ENCODE measurements at regions not wholly inside any gene's neighbourhood (a gene's known extent, or its start where the extent isn't known, plus 50 kb on each side); places are given as distances from the start of the nearest gene placed in this dataset.

DNA sequence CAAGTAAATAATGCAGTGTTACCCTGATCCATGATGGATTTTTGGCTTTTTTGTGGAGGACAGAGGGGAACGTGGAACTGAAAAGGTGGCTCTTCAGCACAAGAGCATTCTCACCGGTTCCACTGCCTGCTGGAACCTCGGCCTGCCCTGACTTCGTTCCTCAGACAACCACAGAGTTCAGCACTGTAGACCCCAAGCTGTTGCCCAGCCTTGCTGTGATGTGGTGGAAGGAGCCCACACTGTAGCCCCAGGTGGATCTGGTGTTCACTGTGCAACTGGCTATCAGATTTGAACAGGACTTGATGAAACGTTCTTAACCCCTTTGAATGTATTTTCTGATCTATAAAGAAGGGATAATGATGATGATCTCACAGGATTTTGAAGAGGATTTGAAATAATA lies 293.5 kb downstream of the TRIB2 start:
- Histone ChIP-seq H3K4me1 (ENCODE audit: control insufficient read depth in 5 of 5, insufficient read depth in 5 of 5, low read length in 5 of 5) (peaks cover 0 to 16% (median 5%) of the 10 kb centered on the region in 5 donors), H3K27ac (ENCODE audit: low read depth, low read length) (no peak overlapping the region), H3K9ac (ENCODE audit: low read length in 5 of 5) (no peak overlapping the region), H3K9me3 (ENCODE audit: control insufficient read depth in 5 of 5, low read length in 5 of 5) (no peaks in the 10 kb centered on the region), H3K4me3 (ENCODE audit: low read depth in 1 of 5, low read length in 5 of 5) (no peak overlapping the region), H3K27me3 (ENCODE audit: control insufficient read depth in 5 of 5, insufficient read depth in 4 of 5, low read length in 5 of 5) (peaks cover 0 to 10% (median 3%) of the 10 kb centered on the region in 5 donors), H3K36me3 (ENCODE audit: control insufficient read depth in 5 of 5, insufficient read depth in 5 of 5, low read length in 5 of 5) (no peaks in the 10 kb centered on the region)

DNA sequence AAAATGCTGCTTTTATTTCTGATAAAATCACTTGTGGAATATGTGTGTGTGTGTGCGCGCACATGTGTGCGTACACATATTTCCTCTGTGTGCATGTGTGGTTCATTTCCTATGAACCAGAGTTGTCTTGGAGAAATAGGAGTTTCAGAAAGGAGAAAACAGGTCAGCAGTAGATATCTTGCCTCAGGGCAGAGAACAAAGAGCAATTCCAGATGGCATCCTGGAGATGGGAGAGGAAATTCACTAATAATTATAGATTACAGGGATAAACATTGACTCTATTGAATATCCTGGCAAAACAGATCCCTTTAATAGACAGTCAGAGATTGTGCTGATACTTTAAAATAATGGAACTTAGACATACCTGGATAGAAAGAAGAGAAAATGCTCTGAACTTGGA lies 298.0 kb downstream of the TRIB2 start:
- peaks cover 0 to 4% (median 0%) of the 10 kb centered on the region in 5 donors for H3K27me3 ChIP-seq (ENCODE audit: control insufficient read depth in 5 of 5, insufficient read depth in 4 of 5, low read length in 5 of 5)
- no peak overlapping the region for H3K27ac ChIP-seq (ENCODE audit: low read depth, low read length)
- H3K4me1 ChIP-seq (ENCODE audit: control insufficient read depth in 5 of 5, insufficient read depth in 5 of 5, low read length in 5 of 5) = no peaks in the 10 kb centered on the region
- no peak overlapping the region for H3K9ac ChIP-seq (ENCODE audit: low read length in 5 of 5)
- H3K4me3 ChIP-seq (ENCODE audit: low read depth in 1 of 5, low read length in 5 of 5) = no peak overlapping the region
- H3K36me3 ChIP-seq (ENCODE audit: control insufficient read depth in 5 of 5, insufficient read depth in 5 of 5, low read length in 5 of 5) = no peaks in the 10 kb centered on the region
- no peaks in the 10 kb centered on the region for H3K9me3 ChIP-seq (ENCODE audit: control insufficient read depth in 5 of 5, low read length in 5 of 5)

DNA sequence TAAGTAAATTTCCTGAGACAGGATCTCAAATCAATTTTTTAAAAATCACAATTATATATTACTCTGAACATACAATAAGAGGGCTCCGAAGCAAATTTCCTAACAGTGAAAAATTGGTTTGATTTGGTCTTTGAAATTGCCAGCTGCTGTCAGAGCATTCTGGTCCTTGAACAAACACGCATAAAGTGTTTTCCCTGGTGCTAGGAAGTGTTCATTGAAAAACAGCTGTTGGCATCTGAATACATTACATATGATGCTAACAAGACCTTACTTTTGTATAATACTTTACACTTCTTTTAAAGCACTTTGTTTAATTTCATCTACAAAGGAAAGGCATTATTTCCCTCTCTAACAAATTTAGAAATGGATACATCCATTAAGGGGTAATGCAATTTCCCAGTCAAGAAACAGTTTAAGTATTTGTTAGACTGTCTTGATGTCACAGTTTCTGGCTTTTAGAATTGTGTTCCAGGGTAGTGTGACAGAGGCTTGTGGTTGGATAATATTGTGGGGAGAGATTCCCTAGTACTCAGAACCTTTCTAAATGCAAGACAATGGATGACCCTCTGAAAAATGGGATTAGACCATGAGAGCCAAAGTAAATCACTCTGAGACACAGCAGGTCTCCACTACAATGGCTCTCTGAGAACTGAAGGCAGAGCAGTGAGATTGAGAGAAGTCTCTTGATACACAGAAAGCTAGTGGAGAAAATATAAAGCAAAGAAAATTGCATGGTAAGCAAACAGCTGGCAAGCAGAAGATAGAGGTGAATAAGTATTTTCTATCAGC lies 299.0 kb downstream of the TRIB2 start:
- peaks cover 0 to 4% (median 0%) of the 10 kb centered on the region in 5 donors for H3K27me3 ChIP-seq (ENCODE audit: control insufficient read depth in 5 of 5, insufficient read depth in 4 of 5, low read length in 5 of 5)
- no peaks in the 10 kb centered on the region for H3K9me3 ChIP-seq (ENCODE audit: control insufficient read depth in 5 of 5, low read length in 5 of 5)
- H3K27ac ChIP-seq (ENCODE audit: low read depth, low read length) = no peak overlapping the region
- H3K9ac ChIP-seq (ENCODE audit: low read length in 5 of 5) = no peak overlapping the region
- H3K4me3 ChIP-seq (ENCODE audit: low read depth in 1 of 5, low read length in 5 of 5) = no peak overlapping the region
- no peaks in the 10 kb centered on the region for H3K4me1 ChIP-seq (ENCODE audit: control insufficient read depth in 5 of 5, insufficient read depth in 5 of 5, low read length in 5 of 5)
- no peaks in the 10 kb centered on the region for H3K36me3 ChIP-seq (ENCODE audit: control insufficient read depth in 5 of 5, insufficient read depth in 5 of 5, low read length in 5 of 5)

DNA sequence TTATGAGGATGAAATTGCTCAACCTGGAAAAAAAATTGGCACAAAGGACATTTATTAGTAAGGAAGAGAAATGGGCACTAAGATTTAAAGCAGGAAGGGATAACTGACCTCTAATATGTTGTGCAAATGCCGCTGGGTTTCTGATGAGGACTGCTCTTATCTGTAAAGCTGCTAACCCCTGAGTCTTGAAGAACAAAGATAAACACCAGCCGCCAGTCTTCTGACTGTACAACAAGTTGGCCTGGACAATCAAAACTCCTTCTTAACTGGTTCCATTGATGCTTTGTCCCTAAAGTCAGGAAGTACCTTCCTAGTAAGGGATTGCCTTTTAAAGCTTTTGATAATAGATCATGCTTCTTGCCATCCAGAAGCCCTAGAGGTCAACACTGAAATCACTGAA lies 301.8 kb downstream of the TRIB2 start:
- Histone ChIP-seq H3K36me3 (ENCODE audit: control insufficient read depth in 5 of 5, insufficient read depth in 5 of 5, low read length in 5 of 5) (no peaks in the 10 kb centered on the region), H3K9me3 (ENCODE audit: control insufficient read depth in 5 of 5, low read length in 5 of 5) (no peaks in the 10 kb centered on the region), H3K9ac (ENCODE audit: low read length in 5 of 5) (no peak overlapping the region), H3K27ac (ENCODE audit: low read depth, low read length) (no peak overlapping the region), H3K27me3 (ENCODE audit: control insufficient read depth in 5 of 5, insufficient read depth in 4 of 5, low read length in 5 of 5) (peaks cover 0 to 2% (median 0%) of the 10 kb centered on the region in 5 donors), H3K4me1 (ENCODE audit: control insufficient read depth in 5 of 5, insufficient read depth in 5 of 5, low read length in 5 of 5) (no peaks in the 10 kb centered on the region), H3K4me3 (ENCODE audit: low read depth in 1 of 5, low read length in 5 of 5) (no peak overlapping the region)

DNA sequence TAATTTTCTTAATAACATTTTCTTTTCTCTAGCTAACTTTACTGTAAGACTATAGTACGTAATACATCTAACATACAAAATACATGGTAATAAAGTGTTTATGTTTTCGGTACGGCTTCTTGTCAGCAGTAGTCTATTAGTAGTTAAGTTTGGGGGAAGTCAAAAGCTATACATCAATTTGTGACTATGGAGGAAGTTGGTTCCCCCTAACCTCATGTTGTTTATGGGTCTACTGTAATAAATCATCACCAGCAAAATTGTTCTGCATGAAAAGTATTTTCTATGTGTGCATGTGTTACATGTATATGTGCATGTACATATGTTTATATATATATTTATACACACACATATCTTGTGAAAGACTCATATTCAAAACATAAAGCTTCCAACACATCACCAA lies 303.0 kb downstream of the TRIB2 start:
- peaks cover 0 to 2% (median 0%) of the 10 kb centered on the region in 5 donors for H3K27me3 ChIP-seq (ENCODE audit: control insufficient read depth in 5 of 5, insufficient read depth in 4 of 5, low read length in 5 of 5)
- H3K9ac ChIP-seq (ENCODE audit: low read length in 5 of 5) = no peak overlapping the region

DNA sequence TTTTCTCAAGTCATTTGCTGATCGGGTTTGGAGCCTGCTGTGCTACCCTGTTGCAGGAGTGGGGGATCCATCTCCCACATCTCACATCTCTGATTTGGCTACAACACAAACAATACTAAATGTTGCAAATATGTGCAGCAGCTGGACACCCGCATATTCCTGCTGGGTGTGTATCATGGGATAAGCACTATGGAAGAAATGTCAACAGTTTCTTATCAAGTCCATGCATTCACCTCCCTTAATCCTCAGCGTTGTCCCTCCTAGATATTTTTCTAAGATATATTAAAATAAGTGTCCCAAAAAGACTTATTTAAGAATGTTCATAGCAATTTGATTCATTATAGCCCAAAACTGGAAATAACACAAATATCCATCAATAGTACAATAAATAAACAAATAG lies 303.7 kb downstream of the TRIB2 start:
- Histone ChIP-seq H3K9me3 (ENCODE audit: control insufficient read depth in 5 of 5, low read length in 5 of 5) (no peaks in the 10 kb centered on the region), H3K9ac (ENCODE audit: low read length in 5 of 5) (no peak overlapping the region), H3K27ac (ENCODE audit: low read depth, low read length) (no peak overlapping the region), H3K27me3 (ENCODE audit: control insufficient read depth in 5 of 5, insufficient read depth in 4 of 5, low read length in 5 of 5) (peaks cover 0 to 3% (median 0%) of the 10 kb centered on the region in 5 donors), H3K4me3 (ENCODE audit: low read depth in 1 of 5, low read length in 5 of 5) (no peak overlapping the region), H3K4me1 (ENCODE audit: control insufficient read depth in 5 of 5, insufficient read depth in 5 of 5, low read length in 5 of 5) (no peaks in the 10 kb centered on the region), H3K36me3 (ENCODE audit: control insufficient read depth in 5 of 5, insufficient read depth in 5 of 5, low read length in 5 of 5) (no peaks in the 10 kb centered on the region)

More for the DNA sequence above, 303.0 kb downstream of the TRIB2 start:
- Histone ChIP-seq H3K27ac (ENCODE audit: low read depth, low read length) (no peak overlapping the region), H3K4me3 (ENCODE audit: low read depth in 1 of 5, low read length in 5 of 5) (no peak overlapping the region), H3K4me1 (ENCODE audit: control insufficient read depth in 5 of 5, insufficient read depth in 5 of 5, low read length in 5 of 5) (no peaks in the 10 kb centered on the region), H3K9me3 (ENCODE audit: control insufficient read depth in 5 of 5, low read length in 5 of 5) (no peaks in the 10 kb centered on the region), H3K36me3 (ENCODE audit: control insufficient read depth in 5 of 5, insufficient read depth in 5 of 5, low read length in 5 of 5) (no peaks in the 10 kb centered on the region)

DNA sequence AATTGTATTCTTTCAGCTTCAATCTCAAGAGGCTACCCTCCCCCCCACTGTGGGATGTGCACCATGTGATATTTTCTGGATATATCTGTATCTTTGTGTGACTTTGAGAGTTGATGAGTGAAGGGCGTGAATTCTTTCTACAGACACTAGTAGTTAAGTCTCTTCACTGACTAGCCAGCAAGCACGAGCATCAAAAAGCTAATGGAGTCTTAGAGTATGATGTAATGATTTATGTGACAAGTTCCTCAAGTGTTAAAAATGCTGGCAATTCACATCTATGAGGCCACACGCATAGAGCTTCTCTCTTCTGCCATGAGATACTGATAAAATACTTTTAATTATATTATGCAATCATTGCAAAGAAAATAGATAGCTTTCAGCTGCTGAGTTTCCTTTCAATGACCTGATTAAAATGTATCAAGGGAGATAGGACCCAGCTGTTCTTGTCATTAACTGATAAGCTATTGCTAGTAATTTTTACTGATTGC lies 304.8 kb downstream of the TRIB2 start:
- H3K9me3 ChIP-seq (ENCODE audit: control insufficient read depth in 5 of 5, low read length in 5 of 5) = no peaks in the 10 kb centered on the region
- H3K27ac ChIP-seq (ENCODE audit: low read depth, low read length) = no peak overlapping the region
- H3K27me3 ChIP-seq (ENCODE audit: control insufficient read depth in 5 of 5, insufficient read depth in 4 of 5, low read length in 5 of 5) = peaks cover 0 to 3% (median 0%) of the 10 kb centered on the region in 5 donors
- no peaks in the 10 kb centered on the region for H3K4me1 ChIP-seq (ENCODE audit: control insufficient read depth in 5 of 5, insufficient read depth in 5 of 5, low read length in 5 of 5)
- no peak overlapping the region for H3K4me3 ChIP-seq (ENCODE audit: low read depth in 1 of 5, low read length in 5 of 5)
- H3K36me3 ChIP-seq (ENCODE audit: control insufficient read depth in 5 of 5, insufficient read depth in 5 of 5, low read length in 5 of 5) = no peaks in the 10 kb centered on the region
- no peak overlapping the region for H3K9ac ChIP-seq (ENCODE audit: low read length in 5 of 5)

DNA sequence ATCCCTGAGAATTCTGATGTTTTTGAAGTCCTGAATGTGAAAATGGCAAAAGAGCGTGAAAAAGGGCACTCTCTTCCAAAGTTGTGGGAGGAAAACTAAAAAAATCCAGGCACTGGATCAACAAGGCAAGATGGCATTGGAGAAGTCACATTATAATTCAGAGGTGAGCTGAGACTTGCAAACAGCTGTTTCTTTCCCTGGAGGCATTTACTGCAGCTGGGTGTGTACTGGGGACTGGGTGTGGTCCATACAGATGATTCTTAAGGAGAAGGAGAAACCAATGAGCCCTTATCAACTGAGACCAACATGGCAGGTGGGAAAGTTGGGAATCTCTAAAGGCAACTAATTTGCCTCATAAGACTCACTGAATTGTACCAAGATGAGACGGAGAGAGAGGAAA lies 313.9 kb downstream of the TRIB2 start:
- no peak overlapping the region for H3K9ac ChIP-seq (ENCODE audit: low read length in 5 of 5)

DNA sequence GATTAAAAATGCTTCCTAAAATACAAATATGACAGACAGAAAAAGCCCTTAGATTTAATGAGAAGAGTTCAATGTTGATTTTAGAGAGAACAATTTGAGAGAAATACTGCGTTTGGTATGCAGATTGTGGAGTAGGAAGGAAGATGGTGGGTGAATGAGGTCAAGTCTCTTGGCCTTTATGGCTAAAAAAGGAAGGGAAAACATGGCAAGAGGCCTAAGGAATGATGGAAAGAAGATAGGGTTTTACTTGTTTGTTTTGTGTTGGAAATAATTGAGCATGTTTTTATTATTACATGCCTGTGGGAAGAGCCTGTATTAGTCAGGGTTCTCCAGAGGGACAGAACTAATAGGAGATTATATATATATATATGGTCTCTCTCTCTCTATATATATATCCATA lies 318.1 kb downstream of the TRIB2 start:
- H3K4me1 ChIP-seq (ENCODE audit: control insufficient read depth in 5 of 5, insufficient read depth in 5 of 5, low read length in 5 of 5) = no peaks in the 10 kb centered on the region
- no peak overlapping the region for H3K9ac ChIP-seq (ENCODE audit: low read length in 5 of 5)
- no peak overlapping the region for H3K4me3 ChIP-seq (ENCODE audit: low read depth in 1 of 5, low read length in 5 of 5)

More for the DNA sequence above, 313.9 kb downstream of the TRIB2 start:
- Histone ChIP-seq H3K27me3 (ENCODE audit: control insufficient read depth in 5 of 5, insufficient read depth in 4 of 5, low read length in 5 of 5) (no peaks in the 10 kb centered on the region), H3K27ac (ENCODE audit: low read depth, low read length) (no peak overlapping the region), H3K4me3 (ENCODE audit: low read depth in 1 of 5, low read length in 5 of 5) (no peak overlapping the region), H3K9me3 (ENCODE audit: control insufficient read depth in 5 of 5, low read length in 5 of 5) (no peaks in the 10 kb centered on the region), H3K4me1 (ENCODE audit: control insufficient read depth in 5 of 5, insufficient read depth in 5 of 5, low read length in 5 of 5) (no peaks in the 10 kb centered on the region), H3K36me3 (ENCODE audit: control insufficient read depth in 5 of 5, insufficient read depth in 5 of 5, low read length in 5 of 5) (no peaks in the 10 kb centered on the region)

DNA sequence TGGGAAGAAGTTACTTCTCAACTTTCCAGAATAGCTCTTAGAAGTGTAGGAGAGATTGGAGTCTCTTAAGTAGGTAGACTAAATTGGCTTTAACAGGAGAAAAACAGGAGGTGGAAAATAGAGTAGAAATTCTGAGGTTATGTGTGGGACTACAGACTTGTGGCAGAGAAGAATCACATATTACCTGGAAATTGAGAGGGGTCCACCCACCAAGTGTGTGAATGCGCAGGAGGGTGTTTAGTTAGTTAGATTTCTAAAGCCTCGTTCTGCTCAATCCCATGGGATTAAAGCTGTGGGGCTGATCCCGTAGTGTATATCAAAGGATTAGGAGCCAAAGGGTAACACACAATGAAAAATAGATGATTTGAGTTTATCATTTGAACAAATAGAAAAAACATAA lies 319.1 kb downstream of the TRIB2 start:
- no peaks in the 10 kb centered on the region for H3K4me1 ChIP-seq (ENCODE audit: control insufficient read depth in 5 of 5, insufficient read depth in 5 of 5, low read length in 5 of 5)

More for the DNA sequence above, 318.1 kb downstream of the TRIB2 start:
- H3K36me3 ChIP-seq (ENCODE audit: control insufficient read depth in 5 of 5, insufficient read depth in 5 of 5, low read length in 5 of 5) = no peaks in the 10 kb centered on the region
- peaks cover 0 to 4% (median 0%) of the 10 kb centered on the region in 5 donors for H3K27me3 ChIP-seq (ENCODE audit: control insufficient read depth in 5 of 5, insufficient read depth in 4 of 5, low read length in 5 of 5)
- no peak overlapping the region for H3K27ac ChIP-seq (ENCODE audit: low read depth, low read length)
- no peaks in the 10 kb centered on the region for H3K9me3 ChIP-seq (ENCODE audit: control insufficient read depth in 5 of 5, low read length in 5 of 5)

More for the DNA sequence above, 319.1 kb downstream of the TRIB2 start:
- Histone ChIP-seq H3K4me3 (ENCODE audit: low read depth in 1 of 5, low read length in 5 of 5) (no peak overlapping the region), H3K9me3 (ENCODE audit: control insufficient read depth in 5 of 5, low read length in 5 of 5) (peaks cover 0 to 2% (median 0%) of the 10 kb centered on the region in 5 donors), H3K9ac (ENCODE audit: low read length in 5 of 5) (no peak overlapping the region), H3K27me3 (ENCODE audit: control insufficient read depth in 5 of 5, insufficient read depth in 4 of 5, low read length in 5 of 5) (peaks cover 0 to 5% (median 0%) of the 10 kb centered on the region in 5 donors), H3K36me3 (ENCODE audit: control insufficient read depth in 5 of 5, insufficient read depth in 5 of 5, low read length in 5 of 5) (no peaks in the 10 kb centered on the region), H3K27ac (ENCODE audit: low read depth, low read length) (no peak overlapping the region)
